Dermis blood vessel endothelial cell (primary cell): ENCODE measurements at regions not wholly inside any gene's neighbourhood (a gene's known extent, or its start where the extent isn't known, plus 50 kb on each side); places are given as distances from the start of the nearest gene placed in this dataset.

Source experiments
- DNase-seq: peaks from one replicate; pipeline ENCODE4 v3.0.0; 2010

DNA sequence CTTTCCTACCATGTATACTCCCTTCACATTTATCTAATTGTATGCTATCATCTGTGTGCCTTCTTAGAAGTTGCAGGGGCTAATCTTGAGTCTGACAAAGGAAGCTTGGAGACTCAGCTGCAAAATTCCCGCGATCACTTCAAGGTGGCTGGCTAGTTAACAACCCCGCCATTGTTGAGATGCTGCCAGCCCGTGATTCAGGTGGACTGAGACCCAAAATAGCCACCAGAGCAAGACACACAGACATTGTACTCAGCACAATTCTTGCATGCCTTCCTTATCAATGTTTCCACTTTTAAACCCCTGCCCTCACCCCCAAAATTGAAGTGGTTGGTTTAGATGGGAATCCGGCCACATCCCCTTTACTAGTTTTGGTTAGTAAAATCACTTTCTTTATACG is 225.8 kb upstream of the ZNF717 start:
- no peak for DNase-seq

DNA sequence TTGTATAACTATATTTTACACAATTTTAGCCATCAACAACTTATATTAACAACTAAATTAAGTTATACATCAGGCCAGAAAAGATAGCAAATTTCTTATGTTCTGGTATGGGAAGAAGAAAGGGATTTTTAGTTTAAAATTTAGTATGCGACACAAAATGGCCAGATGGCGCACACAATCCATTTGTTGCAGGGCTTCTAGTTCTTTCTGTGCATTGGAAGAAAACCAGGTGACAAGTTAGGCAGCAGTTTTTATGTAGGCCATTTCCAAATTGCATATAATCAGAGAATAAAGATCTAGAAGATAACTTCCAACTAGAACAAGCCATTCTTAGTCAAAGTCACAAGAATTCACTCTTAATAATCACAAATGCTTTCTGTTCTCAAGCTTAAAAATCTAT is 230.1 kb upstream of the ZNF717 start:
- DNase-seq = no peak

DNA sequence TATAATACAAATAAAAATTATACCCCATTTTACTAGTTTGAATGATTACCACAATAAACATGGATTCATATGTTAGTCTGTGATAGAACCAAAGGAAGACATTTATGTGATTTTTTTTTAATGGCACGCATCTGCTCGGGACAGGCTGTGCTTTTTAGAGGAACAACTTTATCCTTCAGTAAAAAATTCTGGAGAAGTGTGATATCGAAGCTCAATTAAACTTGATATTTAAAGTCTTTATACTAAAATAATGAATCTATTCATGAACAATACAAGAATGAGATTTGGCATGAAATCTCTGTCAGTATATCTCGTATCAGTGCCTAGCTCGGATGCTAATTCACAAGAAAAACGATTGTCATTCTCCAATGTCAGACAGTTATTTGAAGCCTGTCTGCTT is 230.8 kb upstream of the ZNF717 start:
- DNase-seq = no peak

DNA sequence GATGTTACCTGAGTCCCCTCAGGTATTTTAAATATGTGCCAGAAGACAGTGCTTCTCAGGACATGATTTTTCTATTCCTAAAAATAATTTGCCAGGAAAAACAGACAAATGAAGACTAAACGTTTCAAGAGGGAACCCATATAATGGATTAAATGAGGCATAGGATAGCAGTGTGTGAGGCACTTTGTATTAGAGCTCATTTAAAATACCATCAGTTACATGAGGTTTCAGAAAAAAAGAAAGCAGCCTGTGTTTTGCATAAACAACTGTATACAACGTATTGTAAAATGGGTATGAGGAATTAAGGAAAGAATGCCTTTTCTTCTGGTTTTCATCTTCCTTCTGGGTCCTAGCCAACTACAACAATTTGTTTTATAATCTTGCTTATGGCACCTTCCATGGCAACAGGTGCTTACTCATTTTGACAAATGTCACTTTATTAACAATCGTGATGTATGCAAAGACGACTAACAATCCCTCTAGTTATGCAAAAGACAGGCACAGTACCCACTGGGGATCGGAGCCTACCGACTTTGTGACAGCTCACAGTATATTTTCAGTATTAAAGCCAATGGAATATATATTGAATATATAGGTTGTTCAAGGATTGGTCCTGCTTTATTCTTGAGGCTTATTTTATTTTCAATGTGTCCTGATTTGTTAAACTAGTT is 231.6 kb upstream of the ZNF717 start:
- no peak for DNase-seq

DNA sequence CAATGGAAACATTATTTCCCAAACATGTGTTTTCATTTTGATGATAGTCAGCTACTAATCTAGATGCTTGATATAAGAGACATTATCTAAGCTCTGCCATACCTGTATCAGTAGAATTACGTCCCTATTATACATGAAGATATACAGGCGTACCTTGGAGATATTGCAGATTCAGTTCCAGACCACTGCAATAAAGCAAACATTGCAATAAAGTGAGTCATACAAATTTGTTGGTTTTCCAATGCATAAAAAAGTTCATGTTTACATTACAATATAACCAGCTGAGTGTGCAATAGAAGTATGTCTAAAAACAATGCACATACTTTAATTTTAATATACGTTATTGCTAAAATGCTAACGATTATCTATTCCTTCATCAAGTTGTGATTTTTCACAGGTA is 236.0 kb upstream of the ZNF717 start:
- no peak for DNase-seq

DNA sequence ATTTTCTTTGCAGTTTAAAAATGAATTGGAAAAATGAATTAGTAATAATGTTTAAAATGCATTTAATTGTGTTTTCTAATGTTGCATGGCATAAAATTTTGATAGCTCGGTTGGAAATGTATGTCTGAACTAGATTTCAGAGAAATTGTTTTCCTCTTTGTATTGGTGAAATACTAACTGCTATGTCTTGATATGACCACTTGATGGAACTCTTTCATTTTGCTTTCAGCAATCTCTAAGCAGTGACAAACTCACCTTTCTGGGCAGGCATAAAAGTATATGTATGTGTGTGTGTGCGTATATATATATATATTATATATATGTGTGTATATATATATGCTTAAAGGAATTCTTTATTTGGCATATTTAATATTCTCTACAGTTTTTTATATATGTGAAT is 239.3 kb upstream of the ZNF717 start:
- DNase-seq = no peak

DNA sequence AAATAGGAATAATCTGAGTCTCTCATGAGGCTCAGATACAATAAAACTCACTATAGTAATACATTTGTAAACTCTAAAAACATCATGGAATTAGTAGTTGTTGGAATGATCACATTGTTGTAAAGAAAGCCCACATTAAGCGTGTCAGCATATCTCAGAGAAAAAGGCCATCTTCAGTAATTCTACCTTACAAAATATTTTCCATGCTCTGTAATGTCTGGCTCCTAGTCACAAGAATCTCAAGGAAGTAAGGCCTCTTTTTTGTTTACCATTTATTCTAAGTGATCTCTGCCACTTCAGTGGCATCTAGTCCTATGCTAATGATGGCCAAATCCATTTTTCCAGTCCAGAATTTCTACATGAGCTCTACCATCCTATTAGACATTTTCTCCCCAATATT is 240.2 kb upstream of the ZNF717 start:
- DNase-seq = no peak

DNA sequence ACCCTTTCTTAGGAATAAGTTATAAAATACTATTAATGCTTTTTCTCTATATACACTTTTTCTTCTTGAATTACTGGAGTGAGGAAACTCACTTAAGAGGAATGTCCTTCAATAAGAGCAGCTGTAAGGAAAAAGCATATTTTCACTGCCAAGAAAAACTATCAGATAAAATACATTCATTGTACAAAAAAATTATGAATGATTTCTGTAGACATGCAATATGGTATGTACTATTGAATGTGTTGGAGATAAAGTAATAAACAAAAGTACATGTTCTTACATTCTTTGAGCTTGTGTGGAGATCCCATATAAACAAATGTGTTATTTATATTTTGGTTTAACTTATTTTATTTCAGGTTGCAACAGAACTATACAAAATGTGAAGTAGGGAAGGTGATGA is 241.0 kb upstream of the ZNF717 start:
- no peak for DNase-seq

DNA sequence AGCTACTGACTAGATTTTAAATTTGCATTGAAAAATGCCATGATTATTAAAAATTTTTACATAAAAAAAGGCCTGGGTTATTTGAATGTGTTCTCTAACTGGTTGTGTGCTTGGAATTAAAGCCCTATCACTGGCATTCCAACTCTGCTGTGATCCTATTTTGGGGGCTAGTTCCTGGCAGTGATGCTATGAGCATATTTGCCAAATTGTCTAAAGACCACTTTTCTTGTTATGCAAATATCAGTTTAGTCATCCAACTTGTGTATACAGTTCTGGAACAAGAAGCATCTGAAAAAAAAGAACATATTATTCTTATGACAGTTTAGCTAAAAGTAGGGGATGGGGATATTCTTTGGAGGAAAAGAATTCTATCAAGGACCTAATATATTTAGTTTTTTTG is 243.4 kb upstream of the ZNF717 start:
- DNase-seq = no peak

DNA sequence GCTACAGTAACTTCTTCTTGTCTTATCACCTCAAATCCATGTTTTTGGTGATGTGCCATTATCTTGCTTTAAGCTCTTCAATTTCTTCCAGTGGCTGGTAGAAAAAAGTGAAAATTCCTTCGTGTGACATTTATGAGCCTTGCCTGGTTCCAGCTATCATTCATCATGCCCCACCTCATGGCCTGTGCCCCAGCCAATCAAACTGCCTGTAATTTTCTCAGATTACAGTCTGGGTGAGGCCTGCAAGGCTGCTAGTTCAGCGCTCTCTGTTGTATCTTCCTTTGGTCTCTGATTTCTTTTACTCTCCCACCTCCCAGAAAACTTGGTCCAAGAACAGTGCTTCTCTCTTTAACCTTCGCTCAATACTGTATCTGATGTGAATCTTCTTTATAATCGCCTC is 249.3 kb upstream of the ZNF717 start:
- DNase-seq = no peak

DNA sequence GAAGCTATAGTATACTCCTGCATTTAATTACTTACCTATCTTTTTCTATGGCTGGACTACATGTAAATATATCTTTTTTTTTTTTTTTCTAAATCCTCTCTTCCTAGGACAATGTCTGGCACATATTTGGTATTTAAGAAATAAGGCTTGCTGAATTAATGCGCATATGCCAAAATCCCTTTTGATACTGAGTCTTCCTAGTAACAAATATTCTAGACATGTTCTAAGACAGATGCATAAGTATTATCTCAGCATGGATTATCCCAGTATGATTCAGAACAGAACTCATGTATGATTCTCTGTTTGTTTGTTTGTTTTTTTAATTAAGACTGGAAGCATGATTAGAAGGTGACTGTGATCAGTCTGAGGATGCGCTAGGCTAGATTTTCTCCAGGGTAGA is 249.8 kb upstream of the ZNF717 start:
- DNase-seq = no peak

DNA sequence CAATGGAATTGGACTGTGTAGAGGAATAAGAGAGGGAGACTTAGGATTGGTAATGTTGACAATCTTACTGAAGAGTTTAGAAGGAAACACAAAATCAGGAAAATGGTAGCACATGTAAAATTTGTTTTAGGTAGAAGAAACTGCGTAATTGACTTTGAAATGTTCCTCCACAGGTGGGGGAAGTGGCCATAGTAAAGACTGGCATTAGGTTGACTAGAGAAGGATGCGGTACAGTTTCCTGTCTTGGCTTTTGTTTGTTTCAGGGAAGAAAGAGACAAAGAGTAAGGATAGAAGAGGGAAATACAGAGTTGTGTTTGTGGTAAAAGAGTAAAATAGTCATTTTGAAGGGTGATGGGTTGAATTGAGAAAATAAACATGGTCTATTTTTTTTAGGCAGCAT is 253.6 kb upstream of the ZNF717 start:
- no peak for DNase-seq

DNA sequence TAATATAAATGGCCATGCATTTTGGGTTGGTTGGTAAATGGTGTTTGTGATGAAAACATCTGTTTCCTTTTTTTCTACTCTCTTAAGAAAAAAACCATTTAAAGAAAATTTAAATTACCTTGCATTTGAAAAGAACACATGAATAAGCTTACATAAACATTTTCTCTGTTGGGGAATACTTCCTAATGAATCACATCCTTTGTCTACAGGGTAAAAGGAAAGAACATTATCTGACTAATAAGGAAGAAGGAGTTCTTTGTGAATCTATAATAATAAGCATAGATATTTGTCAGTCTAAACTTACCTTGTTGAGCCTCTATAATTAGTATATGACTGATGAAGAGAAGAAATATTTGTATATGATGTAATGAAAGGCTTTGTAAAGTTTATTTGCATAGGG is 254.1 kb upstream of the ZNF717 start:
- no peak for DNase-seq

DNA sequence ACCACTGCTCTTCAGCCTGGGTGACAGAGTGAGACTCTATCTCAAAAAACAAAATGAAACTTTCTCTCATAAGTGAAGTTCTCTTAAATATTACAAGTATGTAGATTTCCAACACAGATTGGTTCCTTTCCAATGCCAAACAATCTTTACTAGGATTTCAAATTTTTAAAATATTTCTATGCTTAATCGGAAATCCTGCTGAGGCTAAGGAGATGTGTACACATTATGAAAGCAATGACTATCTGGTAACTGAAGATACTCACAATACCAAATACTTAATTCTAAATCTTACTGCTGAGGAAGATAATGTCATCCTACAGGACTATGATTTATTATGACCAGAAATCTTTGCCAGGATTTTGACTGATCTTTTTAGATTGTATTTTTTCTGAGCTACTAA is 255.6 kb upstream of the ZNF717 start:
- no peak for DNase-seq

DNA sequence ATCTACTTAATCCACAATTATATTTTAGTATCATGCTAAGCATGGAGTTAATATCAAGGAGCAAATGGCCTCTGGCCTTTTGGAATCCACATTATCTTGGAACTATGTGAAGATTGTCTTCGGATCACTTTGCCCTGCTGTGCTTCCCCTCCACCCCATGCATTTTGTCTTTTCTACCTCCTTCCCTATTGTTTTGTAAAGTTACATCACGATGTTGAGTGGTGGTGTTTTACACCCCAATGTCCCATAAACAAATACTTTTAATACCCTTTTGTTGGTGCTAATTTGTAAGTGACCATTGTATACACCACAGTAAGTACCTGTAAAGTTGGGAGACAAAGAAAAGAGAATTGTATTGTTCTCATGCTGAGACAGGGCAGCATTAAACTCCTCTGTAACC is 258.4 kb upstream of the ZNF717 start:
- no peak for DNase-seq

DNA sequence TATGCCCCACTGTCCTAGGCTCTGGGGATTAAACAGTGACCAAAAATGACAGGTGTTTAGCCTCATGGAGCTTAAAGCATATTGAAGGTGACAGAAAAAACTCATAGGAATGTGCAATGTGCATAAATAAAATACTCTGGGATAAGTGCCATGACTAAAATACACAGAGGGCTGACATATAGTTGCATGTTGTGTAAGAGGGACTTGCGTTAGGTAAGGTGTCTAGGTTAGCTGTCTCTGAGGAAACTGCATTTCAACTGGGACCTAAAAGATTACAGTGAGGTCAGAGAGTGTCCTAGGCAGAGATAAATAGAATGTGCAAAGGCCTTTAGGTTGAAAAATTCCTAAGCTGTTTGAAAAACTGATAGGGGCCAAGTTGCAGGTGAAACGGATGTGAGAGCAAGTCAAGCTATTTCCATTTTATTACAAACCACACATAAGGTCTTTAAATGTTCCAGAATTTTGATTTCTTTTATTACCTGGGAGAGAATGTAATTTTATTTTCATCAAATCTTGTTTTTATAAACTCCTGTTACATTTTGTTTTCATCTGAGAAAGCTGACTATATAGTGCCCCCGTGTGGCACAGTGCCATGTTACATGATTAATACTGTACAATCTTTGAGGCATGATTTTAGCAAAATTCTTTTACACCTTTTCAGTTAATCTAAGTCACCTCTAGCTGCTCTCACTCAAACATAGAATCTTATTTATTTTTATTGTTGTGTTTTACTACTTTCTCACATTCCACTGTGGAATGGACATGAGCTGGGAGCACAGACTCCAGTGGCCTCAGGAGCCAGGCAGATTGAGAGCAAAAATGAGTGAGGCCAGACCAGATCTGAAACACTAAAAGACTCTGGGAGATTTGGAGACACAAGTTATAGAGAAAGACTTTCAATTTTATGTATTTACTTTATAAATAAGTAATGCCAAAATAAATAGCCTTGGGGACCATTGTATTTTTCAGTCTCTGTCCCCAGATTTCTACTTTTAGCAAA is 259.6 kb upstream of the ZNF717 start:
- no peak for DNase-seq

DNA sequence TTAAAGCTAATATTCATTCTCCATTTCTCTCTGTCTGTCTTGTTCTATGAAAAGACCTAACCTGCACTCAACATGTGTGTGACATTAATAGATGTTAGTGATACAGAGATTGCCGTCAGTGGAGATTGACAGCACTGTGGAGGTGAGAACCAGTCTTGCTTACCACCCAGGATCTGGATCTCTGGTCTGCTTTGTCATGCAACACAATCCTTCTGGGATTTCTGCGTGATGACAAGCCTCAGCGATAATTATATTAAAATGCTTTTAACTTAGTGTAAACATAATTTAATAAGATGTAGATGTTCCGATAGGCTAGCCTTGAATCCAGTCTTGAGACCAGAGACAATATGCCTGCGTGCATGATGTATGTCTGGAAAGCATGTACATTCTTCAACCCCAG is 262.0 kb upstream of the ZNF717 start:
- DNase-seq = no peak

DNA sequence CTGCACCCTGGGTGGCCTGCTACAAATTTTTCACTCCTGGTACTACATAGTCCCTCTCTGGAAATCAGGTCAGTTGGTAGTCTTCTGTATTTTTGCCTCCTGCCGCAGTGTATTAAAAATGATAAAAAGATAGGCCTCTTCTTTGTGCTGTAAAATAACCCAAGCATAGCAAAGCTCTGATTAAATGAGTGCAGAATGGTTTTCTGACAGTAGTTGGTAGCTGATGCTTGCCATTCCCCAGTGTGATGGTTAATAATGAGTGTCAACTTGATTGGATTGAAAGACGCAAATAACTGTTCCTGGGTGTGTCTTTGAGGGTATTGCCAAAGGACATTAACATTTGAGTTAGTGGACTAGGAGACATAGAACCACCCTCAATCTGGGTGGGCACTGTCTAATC is 264.4 kb upstream of the ZNF717 start:
- DNase-seq = no peak

DNA sequence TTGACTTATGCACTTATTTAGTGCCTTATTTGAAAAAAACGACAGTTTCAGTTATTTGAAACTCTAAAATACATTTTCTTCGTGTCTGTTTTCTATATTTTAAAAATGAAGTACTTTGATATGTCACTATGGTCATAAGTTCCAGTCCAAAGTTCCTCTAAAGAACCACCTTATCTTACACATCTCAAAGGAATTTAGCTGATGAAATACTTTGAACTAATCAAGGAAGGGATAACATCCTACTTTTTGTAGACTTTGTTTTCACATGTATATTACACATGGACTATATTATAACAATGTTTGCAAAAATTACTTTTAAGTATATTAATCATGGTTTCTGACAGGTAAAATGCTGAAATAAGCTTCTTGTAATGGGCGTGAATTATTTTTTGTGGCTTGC is 265.8 kb upstream of the ZNF717 start:
- no peak for DNase-seq

DNA sequence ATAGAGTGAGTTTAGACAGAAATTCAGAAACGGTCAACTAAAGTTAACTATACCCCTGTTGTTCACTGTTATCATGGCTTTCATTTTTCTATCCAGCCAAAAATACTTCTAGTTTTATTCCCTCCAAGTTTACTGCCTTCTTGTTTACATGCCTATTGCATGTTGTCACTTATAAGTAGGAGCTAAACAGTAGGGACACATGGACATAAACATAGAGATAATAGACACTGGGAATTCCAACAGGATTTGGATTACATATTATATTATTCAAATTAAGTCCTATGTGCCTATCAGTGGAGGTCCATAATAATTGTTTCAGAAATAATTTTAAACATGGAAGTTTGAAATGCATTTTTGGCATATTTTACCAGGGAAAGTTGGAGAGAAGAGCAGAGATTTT is 269.1 kb upstream of the ZNF717 start:
- no peak for DNase-seq

DNA sequence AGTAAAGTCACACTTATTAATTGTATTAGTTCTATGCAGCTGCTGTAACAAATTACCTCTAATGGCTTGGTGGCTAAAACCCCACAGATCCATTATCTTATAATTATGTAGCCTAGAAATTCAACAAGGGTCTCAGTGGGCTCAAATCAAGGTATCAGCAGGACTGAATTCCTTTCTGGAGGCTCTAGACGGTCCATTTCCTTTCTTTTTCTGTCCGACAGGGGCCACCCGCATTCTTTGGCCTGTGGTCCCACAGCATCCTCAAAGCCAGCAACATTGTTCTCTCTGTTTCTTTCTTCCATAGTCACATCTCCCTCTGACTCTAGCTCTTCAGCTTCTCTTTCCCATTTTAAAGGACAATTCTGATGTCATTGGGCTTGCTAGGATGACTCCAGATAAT is 276.3 kb upstream of the ZNF717 start:
- no peak for DNase-seq

DNA sequence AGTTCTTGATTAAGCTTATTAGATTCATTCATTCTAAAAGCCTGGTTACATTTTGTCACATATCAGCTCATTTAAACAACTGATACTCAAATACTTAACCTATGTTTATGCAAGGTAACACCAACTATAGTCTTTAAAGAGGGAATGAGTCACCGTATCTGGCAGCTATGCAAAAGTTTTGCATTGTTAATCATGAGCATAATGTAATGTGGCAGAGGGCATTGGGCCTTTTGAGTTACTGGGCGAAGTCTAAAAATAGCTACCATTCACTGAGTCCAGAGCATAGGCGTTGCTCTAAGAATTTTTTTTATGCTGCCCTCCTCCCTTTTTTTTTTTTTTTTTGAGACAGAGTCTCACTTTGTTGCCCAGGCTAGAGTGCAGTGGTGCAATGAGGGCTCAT is 277.7 kb upstream of the ZNF717 start:
- DNase-seq = no peak

DNA sequence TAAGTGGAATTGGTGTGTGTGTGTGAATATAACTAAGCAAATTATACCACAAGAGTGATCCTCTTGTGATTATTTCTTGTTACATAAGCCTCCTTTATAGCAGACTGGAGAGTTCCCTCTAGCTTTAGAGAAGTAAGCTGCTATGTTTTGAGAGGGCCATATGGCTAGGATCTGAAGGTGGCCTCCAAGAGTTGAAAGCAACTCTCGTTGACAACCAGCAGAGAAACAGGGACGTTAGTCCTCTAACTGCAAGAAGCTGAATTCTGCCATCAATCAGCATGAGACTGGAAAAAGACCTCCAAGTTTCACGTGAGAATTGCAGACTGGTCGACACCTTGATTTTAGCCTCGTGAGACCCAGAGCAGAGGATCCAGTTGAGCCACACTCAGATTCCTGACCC is 278.5 kb upstream of the ZNF717 start:
- DNase-seq = no peak

DNA sequence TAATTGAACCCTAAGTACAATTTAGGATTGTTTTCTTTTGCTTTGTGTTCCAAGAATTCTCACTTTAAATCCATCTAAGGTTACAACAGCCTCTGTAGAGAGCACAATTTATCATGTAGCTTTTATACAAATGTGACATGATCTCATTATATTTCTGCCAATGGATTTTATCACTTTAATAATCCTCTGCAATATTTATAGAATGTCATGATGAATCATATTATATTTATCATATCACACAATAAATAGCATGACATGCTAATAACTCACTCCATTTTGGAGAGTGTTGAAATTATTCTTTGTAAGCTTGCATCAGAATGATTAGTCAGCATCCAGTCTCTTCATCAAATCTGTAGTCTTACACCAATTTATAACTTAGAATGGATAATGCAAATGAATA is 280.6 kb upstream of the ZNF717 start:
- no peak for DNase-seq
